ENCODE measurements at regions not wholly inside any gene's neighbourhood (a gene's known extent, or its start where the extent isn't known, plus 50 kb on each side); places are given as distances from the start of the nearest gene placed in this dataset.

- TF ChIP-seq EZH2 (IDR thresholded peaks at IDR 0.05; ENCODE audit: low read depth) = no peak
- no peak for TF ChIP-seq CTCF (conservative IDR thresholded peaks at IDR 0.05)
Measured at GRCh38 chr3:25246913-25247312, 181.2 kb upstream of the RARB start.

All from PC-9 (cell line).